NB4 (cell line): ENCODE measurements at regions not wholly inside any gene's neighbourhood (a gene's known extent, or its start where the extent isn't known, plus 50 kb on each side); places are given as distances from the start of the nearest gene placed in this dataset.

Experiments used
- DNase-seq: peaks from one replicate; pipeline ENCODE4 v3.0.0; 2010; ENCODE audit warnings: low read depth
- H3K4me3 ChIP-seq: one replicate; pipeline ENCODE4 v1.5.1; 2011; ENCODE audit warnings: mild to moderate bottlenecking, low read depth, low read length, moderate library complexity
- MAX ChIP-seq: IDR thresholded peaks from 2 replicates; pipeline ENCODE4 v1.6.1; 2011; ENCODE audit warnings: low read depth, low read length
- MYC ChIP-seq: IDR thresholded peaks from 2 replicates; pipeline ENCODE4 v1.6.1; 2011; ENCODE audit warnings: low read depth, low read length
- POLR2A ChIP-seq: IDR thresholded peaks from 2 replicates; pipeline ENCODE4 v1.6.1; 2011; ENCODE audit warnings: mild to moderate bottlenecking; ENCODE audit not compliant: insufficient read length; ENCODE audit errors: extremely low read depth
- TF ChIP-seq, protein P1 (sequence below): IDR thresholded peaks from one replicate; pipeline ENCODE4 v1.5.1; 2012; ENCODE audit warnings: low read depth, low read length

- H3K4me3 ChIP-seq, result no peak overlapping the region
- DNase-seq, result no peak
- TF ChIP-seq, protein P1, sequence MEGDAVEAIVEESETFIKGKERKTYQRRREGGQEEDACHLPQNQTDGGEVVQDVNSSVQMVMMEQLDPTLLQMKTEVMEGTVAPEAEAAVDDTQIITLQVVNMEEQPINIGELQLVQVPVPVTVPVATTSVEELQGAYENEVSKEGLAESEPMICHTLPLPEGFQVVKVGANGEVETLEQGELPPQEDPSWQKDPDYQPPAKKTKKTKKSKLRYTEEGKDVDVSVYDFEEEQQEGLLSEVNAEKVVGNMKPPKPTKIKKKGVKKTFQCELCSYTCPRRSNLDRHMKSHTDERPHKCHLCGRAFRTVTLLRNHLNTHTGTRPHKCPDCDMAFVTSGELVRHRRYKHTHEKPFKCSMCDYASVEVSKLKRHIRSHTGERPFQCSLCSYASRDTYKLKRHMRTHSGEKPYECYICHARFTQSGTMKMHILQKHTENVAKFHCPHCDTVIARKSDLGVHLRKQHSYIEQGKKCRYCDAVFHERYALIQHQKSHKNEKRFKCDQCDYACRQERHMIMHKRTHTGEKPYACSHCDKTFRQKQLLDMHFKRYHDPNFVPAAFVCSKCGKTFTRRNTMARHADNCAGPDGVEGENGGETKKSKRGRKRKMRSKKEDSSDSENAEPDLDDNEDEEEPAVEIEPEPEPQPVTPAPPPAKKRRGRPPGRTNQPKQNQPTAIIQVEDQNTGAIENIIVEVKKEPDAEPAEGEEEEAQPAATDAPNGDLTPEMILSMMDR, result no peak
- TF ChIP-seq MAX (no peak), POLR2A (no peak), MYC (no peak)
Measured at GRCh38 chr5:82834151-82834550, 243.0 kb downstream of the TMEM167A start.

DNA sequence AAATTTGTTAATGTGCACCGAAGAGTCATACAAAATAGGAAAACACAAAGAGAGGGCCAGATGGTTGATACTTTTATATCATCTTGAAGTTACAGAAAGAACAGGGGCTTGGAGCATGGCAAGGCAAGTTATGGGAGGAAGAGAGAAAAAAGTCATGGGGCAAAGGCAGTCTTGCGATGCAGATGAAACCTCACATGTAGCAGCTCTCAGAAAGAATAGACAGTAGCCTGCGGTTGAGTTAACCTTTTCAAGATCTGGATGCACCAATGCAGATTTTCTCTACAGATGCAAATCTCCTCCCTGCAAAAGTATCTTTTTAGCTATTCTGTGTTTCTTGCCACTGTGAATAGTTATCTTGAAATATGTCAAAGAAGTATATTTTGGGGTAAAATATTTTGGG is 243.9 kb downstream of the TMEM167A start:
- DNase-seq, result no peak
- H3K4me3 ChIP-seq, result no peak overlapping the region
- TF ChIP-seq, protein P1, result no peak
- TF ChIP-seq MYC (no peak), MAX (no peak), POLR2A (no peak)

GRCh38 chr5:82832445-82832844 is 244.7 kb downstream of the TMEM167A start:
- TF ChIP-seq, protein P1, result no peak
- TF ChIP-seq MAX, result no peak
- TF ChIP-seq POLR2A, result no peak
- TF ChIP-seq MYC, result no peak
- no peak for DNase-seq
- H3K4me3 ChIP-seq, result no peak overlapping the region

DNA sequence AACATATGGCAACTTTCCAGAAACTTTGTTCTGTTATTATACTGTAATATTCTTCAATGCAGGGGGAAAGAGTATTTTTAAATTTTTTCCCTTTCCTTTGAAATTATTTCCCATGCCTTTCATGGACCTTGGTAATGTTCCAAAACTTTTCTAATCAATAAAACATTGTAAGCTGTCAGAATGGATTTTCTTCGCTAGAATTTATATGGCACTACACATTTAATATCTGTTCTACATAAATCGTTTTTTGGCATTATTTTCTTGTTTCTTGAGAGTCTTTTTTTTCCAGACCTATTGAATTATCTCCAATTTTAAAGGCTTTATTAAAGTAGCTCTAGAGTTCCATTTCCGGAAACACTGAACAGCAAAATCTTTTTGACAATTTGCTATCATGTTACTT is 249.0 kb downstream of the TMEM167A start:
- no peak for DNase-seq
- TF ChIP-seq MAX (no peak), MYC (no peak), POLR2A (no peak)
- TF ChIP-seq, protein P1, result no peak
- H3K4me3 ChIP-seq, result no peak overlapping the region

DNA sequence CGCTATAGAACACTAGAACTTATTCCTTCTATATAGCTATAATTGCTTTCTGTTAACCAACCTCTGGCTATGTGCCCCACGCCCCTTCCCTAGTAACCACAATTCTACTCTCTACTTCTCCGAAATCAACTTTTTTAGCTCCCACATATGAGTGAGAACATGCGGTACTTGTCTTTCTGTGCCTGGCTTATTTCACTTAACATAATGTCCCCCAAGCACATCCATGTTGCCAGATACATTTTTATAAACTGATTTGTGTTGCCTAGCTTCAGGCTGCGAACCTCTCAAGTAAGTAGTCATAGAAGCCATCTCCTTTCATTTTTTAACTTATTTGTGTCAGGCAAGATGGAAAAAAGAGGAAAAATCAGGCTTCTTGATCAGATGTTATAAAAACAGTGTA is 249.5 kb downstream of the TMEM167A start:
- H3K4me3 ChIP-seq, result no peak overlapping the region
- TF ChIP-seq POLR2A (no peak), MAX (no peak), MYC (no peak)
- TF ChIP-seq, protein P1, result no peak
- no peak for DNase-seq

DNA sequence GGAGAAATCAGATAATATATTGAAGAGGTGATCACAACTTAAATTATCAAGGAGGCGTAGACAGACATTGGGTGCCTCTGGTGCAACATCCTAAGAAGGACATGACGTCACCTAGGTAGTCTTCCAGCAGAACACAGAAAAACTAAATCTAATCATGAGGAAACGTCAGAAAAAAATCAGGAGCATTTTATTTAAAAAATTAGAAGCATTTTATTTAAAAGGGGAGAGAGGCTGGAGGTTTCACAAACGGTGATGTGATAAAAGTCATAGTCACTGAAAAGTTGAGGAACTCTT is 254.6 kb downstream of the TMEM167A start:
- no peak overlapping the region for H3K4me3 ChIP-seq
- no peak for DNase-seq
- TF ChIP-seq MYC (no peak), POLR2A (no peak), MAX (no peak)
- TF ChIP-seq, protein P1, result no peak
